ENCODE measurements at regions not wholly inside any gene's neighbourhood (a gene's known extent, or its start where the extent isn't known, plus 50 kb on each side); places are given as distances from the start of the nearest gene placed in this dataset.
"Not testable (repeated sequence)": the region's sequence is repeated elsewhere in the genome, so short reads cannot be mapped to it uniquely, and the experiment has no call there.

GRCh38 chr6:106857771-106858652, 116.5 kb downstream of the CD24 start:
- Histone ChIP-seq H3K9me3 (ENCODE audit: control insufficient read depth in 1 of 2, insufficient read depth in 1 of 2, low read length in 2 of 2) (peaks cover 0 to 8% of the 10 kb centered on the region in 2 experiments), H3K36me3 (ENCODE audit: insufficient read depth, low read length) (no peaks in the 10 kb centered on the region), H3K4me1 (ENCODE audit: insufficient read depth, low read length) (no peaks in the 10 kb centered on the region), H3K27me3 (ENCODE audit: control insufficient read depth in 1 of 2, insufficient read depth in 2 of 2, low read length in 2 of 2) (no peaks in the 10 kb centered on the region), H3K27ac (ENCODE audit: low read depth in 1 of 2, low read length in 2 of 2) (no peak overlapping the region), H3K4me3 (ENCODE audit: low read length) (no peak overlapping the region)
- ATAC-seq (ENCODE audit: poor library complexity), result no peak
- H3K4me3 Mint-ChIP-seq, result no peak overlapping the region
- DNase-seq, result no peak
- no peak for TF ChIP-seq CTCF (IDR thresholded peaks at IDR 0.05)
- CTCF ChIA-PET, result no interaction called here
- H3K27me3 Mint-ChIP-seq, result peaks cover 18% of the 10 kb centered on the region
- intact Hi-C loops (cut with DNase I, micrococcal nuclease), result no loop called here
- POLR2A ChIA-PET, result no interaction called here
- no peaks in the 10 kb centered on the region for H3K4me1 Mint-ChIP-seq (ENCODE audit: low read depth)
- no peak overlapping the region for H3K27ac Mint-ChIP-seq
- no peaks in the 10 kb centered on the region for H3K36me3 Mint-ChIP-seq (ENCODE audit: low read depth)
- H3K9me3 Mint-ChIP-seq, result peaks cover 2% of the 10 kb centered on the region

- ATAC-seq (ENCODE audit: poor library complexity); H3K4me1 ChIP-seq (ENCODE audit: insufficient read depth, low read length); H3K9me3 Mint-ChIP-seq; DNase-seq; H3K9me3 ChIP-seq (ENCODE audit: control insufficient read depth in 1 of 2, insufficient read depth in 1 of 2, low read length in 2 of 2); H3K4me3 ChIP-seq (ENCODE audit: low read length); H3K36me3 ChIP-seq (ENCODE audit: insufficient read depth, low read length); H3K27me3 ChIP-seq (ENCODE audit: control insufficient read depth in 1 of 2, insufficient read depth in 2 of 2, low read length in 2 of 2); H3K4me3 Mint-ChIP-seq; CTCF ChIA-PET; H3K36me3 Mint-ChIP-seq (ENCODE audit: low read depth); H3K4me1 Mint-ChIP-seq (ENCODE audit: low read depth); POLR2A ChIA-PET; intact Hi-C loops (cut with DNase I, micrococcal nuclease); H3K27ac ChIP-seq (ENCODE audit: low read depth in 1 of 2, low read length in 2 of 2); H3K27ac Mint-ChIP-seq: not testable (repeated sequence)
- peaks cover 19% of the 10 kb centered on the region for H3K27me3 Mint-ChIP-seq
These were observed 117.2 kb downstream of the CD24 start for GRCh38 chr6:106857310-106857709.

DNA sequence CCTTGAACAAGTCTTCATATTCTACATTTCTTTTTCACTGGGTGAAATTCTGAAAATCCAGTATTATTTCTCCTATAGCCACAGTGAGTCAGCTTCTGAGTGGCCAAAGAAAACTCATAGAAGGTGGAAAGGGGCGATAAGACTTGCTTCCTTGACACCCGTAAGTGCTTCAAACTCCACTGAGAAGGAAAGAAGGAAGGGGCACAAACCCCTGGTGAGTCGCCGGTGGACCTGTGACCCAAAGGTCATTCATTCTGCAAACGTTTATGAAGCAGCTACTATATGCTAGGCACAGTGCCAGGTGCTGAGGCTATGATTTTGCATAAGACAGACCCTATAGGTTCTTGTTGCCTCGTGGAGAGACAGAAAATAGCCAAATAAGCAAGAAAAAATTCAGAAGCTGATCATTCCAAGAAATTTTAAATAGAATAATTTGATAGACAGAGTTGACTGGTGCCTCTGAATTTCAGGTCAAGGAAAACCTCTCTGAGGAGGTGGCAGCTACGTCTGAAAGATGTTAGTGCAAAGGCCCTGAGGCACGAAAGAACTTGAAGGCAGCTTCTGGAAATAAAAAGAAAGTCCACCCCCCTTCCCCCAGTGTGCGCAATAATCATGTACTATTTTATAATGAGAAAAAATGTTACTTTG, 118.2 kb downstream of the CD24 start:
- H3K27me3 Mint-ChIP-seq, result peaks cover 18% of the 10 kb centered on the region
- H3K27ac Mint-ChIP-seq, result no peak overlapping the region
- Histone ChIP-seq H3K4me3 (ENCODE audit: low read length) (no peak overlapping the region), H3K27ac (ENCODE audit: low read depth in 1 of 2, low read length in 2 of 2) (no peak overlapping the region), H3K4me1 (ENCODE audit: insufficient read depth, low read length) (no peaks in the 10 kb centered on the region), H3K9me3 (ENCODE audit: control insufficient read depth in 1 of 2, insufficient read depth in 1 of 2, low read length in 2 of 2) (peaks cover 0 to 4% of the 10 kb centered on the region in 2 experiments), H3K36me3 (ENCODE audit: insufficient read depth, low read length) (no peaks in the 10 kb centered on the region), H3K27me3 (ENCODE audit: control insufficient read depth in 1 of 2, insufficient read depth in 2 of 2, low read length in 2 of 2) (no peaks in the 10 kb centered on the region)
- no peaks in the 10 kb centered on the region for H3K4me1 Mint-ChIP-seq (ENCODE audit: low read depth)
- no peaks in the 10 kb centered on the region for H3K36me3 Mint-ChIP-seq (ENCODE audit: low read depth)
- H3K9me3 Mint-ChIP-seq, result no peaks in the 10 kb centered on the region
- ChIA-PET POLR2A (no interaction called here), CTCF (no interaction called here)
- DNase-seq (no peak), ATAC-seq (ENCODE audit: poor library complexity) (no peak)
- no peak for TF ChIP-seq CTCF (IDR thresholded peaks at IDR 0.05)
- no peak overlapping the region for H3K4me3 Mint-ChIP-seq
- intact Hi-C loops (cut with DNase I, micrococcal nuclease), result no loop called here
